ENCODE measurements at regions not wholly inside any gene's neighbourhood (a gene's known extent, or its start where the extent isn't known, plus 50 kb on each side); places are given as distances from the start of the nearest gene placed in this dataset.
"Not testable (repeated sequence)": the region's sequence is repeated elsewhere in the genome, so short reads cannot be mapped to it uniquely, and the experiment has no call there.

- Histone ChIP-seq H3K79me1 (ENCODE audit: low read length) (no peaks in the 10 kb centered on the region), H2BK5ac (ENCODE audit: low read length) (no peak overlapping the region), H3K9ac (ENCODE audit: low read length) (no peak overlapping the region), H3K4me1 (ENCODE audit: control insufficient read depth, low read depth, low read length) (no peaks in the 10 kb centered on the region), H3K56ac (ENCODE audit: low read length) (no peak overlapping the region), H4K8ac (ENCODE audit: low read depth, low read length) (no peak overlapping the region), H3K27me3 (ENCODE audit: insufficient read depth, low read length, poor library complexity) (no peaks in the 10 kb centered on the region), H2BK120ac (ENCODE audit: low read depth, low read length) (no peak overlapping the region), H3K4me3 (ENCODE audit: low read length) (no peak overlapping the region), H2BK15ac (replicated peaks; ENCODE audit: low read depth) (no peak overlapping the region), H4K5ac (ENCODE audit: low read length) (no peak overlapping the region), H3K36me3 (ENCODE audit: control insufficient read depth, insufficient read depth, low read length) (no peaks in the 10 kb centered on the region), H3K79me2 (ENCODE audit: control insufficient read depth, insufficient read depth, low read length) (no peaks in the 10 kb centered on the region), H3K4me2 (ENCODE audit: low read length) (no peak overlapping the region), H2AK5ac (ENCODE audit: low read length) (no peak overlapping the region), H3K4ac (ENCODE audit: low read depth, low read length) (no peak overlapping the region), H3K18ac (ENCODE audit: low read length) (no peak overlapping the region), H3K23ac (ENCODE audit: low read length) (no peak overlapping the region), H3K27ac (ENCODE audit: low read depth, low read length) (no peak overlapping the region)
- DNase-seq: peak; percentile 33
- WGBS (ENCODE audit: extremely low coverage, insufficient coverage, low lambda C conversion rate): no CpG with 5 or more reads among the region's 2 CpGs
Measured at GRCh38 chr3:101117980-101118379, 124.8 kb upstream of the ABI3BP start.

GRCh38 chr3:101117465-101117864 lies 124.2 kb upstream of the ABI3BP start:
- Histone ChIP-seq H3K4me3 (ENCODE audit: low read length) (no peak overlapping the region), H2BK120ac (ENCODE audit: low read depth, low read length) (no peak overlapping the region), H3K79me2 (ENCODE audit: control insufficient read depth, insufficient read depth, low read length) (no peaks in the 10 kb centered on the region), H4K8ac (ENCODE audit: low read depth, low read length) (no peak overlapping the region), H2BK15ac (replicated peaks; ENCODE audit: low read depth) (no peak overlapping the region), H3K4ac (ENCODE audit: low read depth, low read length) (no peak overlapping the region), H3K18ac (ENCODE audit: low read length) (no peak overlapping the region), H2BK5ac (ENCODE audit: low read length) (no peak overlapping the region), H3K4me2 (ENCODE audit: low read length) (no peak overlapping the region), H3K27ac (ENCODE audit: low read depth, low read length) (no peak overlapping the region), H3K56ac (ENCODE audit: low read length) (no peak overlapping the region), H3K9ac (ENCODE audit: low read length) (no peak overlapping the region), H3K36me3 (ENCODE audit: control insufficient read depth, insufficient read depth, low read length) (no peaks in the 10 kb centered on the region), H3K27me3 (ENCODE audit: insufficient read depth, low read length, poor library complexity) (no peaks in the 10 kb centered on the region), H3K79me1 (ENCODE audit: low read length) (no peaks in the 10 kb centered on the region), H2AK5ac (ENCODE audit: low read length) (no peak overlapping the region), H3K23ac (ENCODE audit: low read length) (no peak overlapping the region), H4K5ac (ENCODE audit: low read length) (no peak overlapping the region), H3K4me1 (ENCODE audit: control insufficient read depth, low read depth, low read length) (no peaks in the 10 kb centered on the region)
- no CpG with 5 or more reads among the region's 3 CpGs for WGBS (ENCODE audit: extremely low coverage, insufficient coverage, low lambda C conversion rate)
- no peak for DNase-seq

GRCh38 chr3:101110295-101110694 lies 117.1 kb upstream of the ABI3BP start:
- H2AK5ac ChIP-seq (ENCODE audit: low read length); DNase-seq; H4K8ac ChIP-seq (ENCODE audit: low read depth, low read length); H3K4ac ChIP-seq (ENCODE audit: low read depth, low read length); H2BK5ac ChIP-seq (ENCODE audit: low read length); H2BK15ac ChIP-seq (replicated peaks; ENCODE audit: low read depth); H3K4me3 ChIP-seq (ENCODE audit: low read length); H3K79me1 ChIP-seq (ENCODE audit: low read length); H3K23ac ChIP-seq (ENCODE audit: low read length); H3K27me3 ChIP-seq (ENCODE audit: insufficient read depth, low read length, poor library complexity); H3K56ac ChIP-seq (ENCODE audit: low read length); H3K27ac ChIP-seq (ENCODE audit: low read depth, low read length); H3K4me2 ChIP-seq (ENCODE audit: low read length); H3K36me3 ChIP-seq (ENCODE audit: control insufficient read depth, insufficient read depth, low read length); H3K18ac ChIP-seq (ENCODE audit: low read length); H3K4me1 ChIP-seq (ENCODE audit: control insufficient read depth, low read depth, low read length); H3K79me2 ChIP-seq (ENCODE audit: control insufficient read depth, insufficient read depth, low read length); H3K9ac ChIP-seq (ENCODE audit: low read length); H4K5ac ChIP-seq (ENCODE audit: low read length); H2BK120ac ChIP-seq (ENCODE audit: low read depth, low read length): not testable (repeated sequence)
- WGBS (ENCODE audit: extremely low coverage, insufficient coverage, low lambda C conversion rate): no CpG with 5 or more reads among the region's 3 CpGs

GRCh38 chr3:101104321-101104720 lies 111.1 kb upstream of the ABI3BP start:
- Histone ChIP-seq H2BK120ac (ENCODE audit: low read depth, low read length) (no peak overlapping the region), H3K36me3 (ENCODE audit: control insufficient read depth, insufficient read depth, low read length) (no peaks in the 10 kb centered on the region), H3K4me3 (ENCODE audit: low read length) (no peak overlapping the region), H3K79me1 (ENCODE audit: low read length) (no peaks in the 10 kb centered on the region), H3K4me2 (ENCODE audit: low read length) (no peak overlapping the region), H3K27me3 (ENCODE audit: insufficient read depth, low read length, poor library complexity) (no peaks in the 10 kb centered on the region), H3K79me2 (ENCODE audit: control insufficient read depth, insufficient read depth, low read length) (no peaks in the 10 kb centered on the region), H3K9ac (ENCODE audit: low read length) (no peak overlapping the region), H3K56ac (ENCODE audit: low read length) (no peak overlapping the region), H2BK5ac (ENCODE audit: low read length) (no peak overlapping the region), H3K4ac (ENCODE audit: low read depth, low read length) (no peak overlapping the region), H3K18ac (ENCODE audit: low read length) (no peak overlapping the region), H3K23ac (ENCODE audit: low read length) (no peak overlapping the region), H3K27ac (ENCODE audit: low read depth, low read length) (no peak overlapping the region), H4K8ac (ENCODE audit: low read depth, low read length) (no peak overlapping the region), H4K5ac (ENCODE audit: low read length) (no peak overlapping the region), H2BK15ac (replicated peaks; ENCODE audit: low read depth) (no peak overlapping the region), H2AK5ac (ENCODE audit: low read length) (no peak overlapping the region), H3K4me1 (ENCODE audit: control insufficient read depth, low read depth, low read length) (no peaks in the 10 kb centered on the region)
- WGBS (ENCODE audit: extremely low coverage, insufficient coverage, low lambda C conversion rate): no CpG with 5 or more reads among the region's 1 CpG
- no peak for DNase-seq

- Histone ChIP-seq H3K4ac (ENCODE audit: low read depth, low read length) (no peak overlapping the region), H3K27ac (ENCODE audit: low read depth, low read length) (no peak overlapping the region), H3K18ac (ENCODE audit: low read length) (no peak overlapping the region), H3K79me1 (ENCODE audit: low read length) (no peaks in the 10 kb centered on the region), H2BK5ac (ENCODE audit: low read length) (no peak overlapping the region), H3K27me3 (ENCODE audit: insufficient read depth, low read length, poor library complexity) (no peaks in the 10 kb centered on the region), H4K8ac (ENCODE audit: low read depth, low read length) (no peak overlapping the region), H3K56ac (ENCODE audit: low read length) (no peak overlapping the region), H3K23ac (ENCODE audit: low read length) (no peak overlapping the region), H2AK5ac (ENCODE audit: low read length) (no peak overlapping the region), H2BK120ac (ENCODE audit: low read depth, low read length) (no peak overlapping the region), H4K5ac (ENCODE audit: low read length) (no peak overlapping the region), H3K79me2 (ENCODE audit: control insufficient read depth, insufficient read depth, low read length) (no peaks in the 10 kb centered on the region), H3K4me1 (ENCODE audit: control insufficient read depth, low read depth, low read length) (no peaks in the 10 kb centered on the region), H3K9ac (ENCODE audit: low read length) (no peak overlapping the region), H3K36me3 (ENCODE audit: control insufficient read depth, insufficient read depth, low read length) (no peaks in the 10 kb centered on the region), H3K4me3 (ENCODE audit: low read length) (no peak overlapping the region), H2BK15ac (replicated peaks; ENCODE audit: low read depth) (no peak overlapping the region), H3K4me2 (ENCODE audit: low read length) (no peak overlapping the region)
- WGBS (ENCODE audit: extremely low coverage, insufficient coverage, low lambda C conversion rate): no CpG with 5 or more reads among the region's 4 CpGs
- DNase-seq: no peak
Measured at GRCh38 chr3:101102678-101103296, 109.6 kb upstream of the ABI3BP start.

GRCh38 chr3:101100361-101101009 lies 107.3 kb upstream of the ABI3BP start:
- H2BK5ac ChIP-seq (ENCODE audit: low read length): no peak overlapping the region
- no peak overlapping the region for H3K56ac ChIP-seq (ENCODE audit: low read length)
- no peak overlapping the region for H3K23ac ChIP-seq (ENCODE audit: low read length)
- no peak overlapping the region for H3K4ac ChIP-seq (ENCODE audit: low read depth, low read length)
- H3K27me3 ChIP-seq (ENCODE audit: insufficient read depth, low read length, poor library complexity): no peaks in the 10 kb centered on the region
- H3K27ac ChIP-seq (ENCODE audit: low read depth, low read length): no peak overlapping the region
- H3K36me3 ChIP-seq (ENCODE audit: control insufficient read depth, insufficient read depth, low read length): no peaks in the 10 kb centered on the region
- no peak overlapping the region for H4K8ac ChIP-seq (ENCODE audit: low read depth, low read length)
- no peak overlapping the region for H2BK120ac ChIP-seq (ENCODE audit: low read depth, low read length)
- no peak overlapping the region for H3K4me3 ChIP-seq (ENCODE audit: low read length)
- H3K18ac ChIP-seq (ENCODE audit: low read length): no peak overlapping the region
- H3K9ac ChIP-seq (ENCODE audit: low read length): no peak overlapping the region
- no peak overlapping the region for H3K4me2 ChIP-seq (ENCODE audit: low read length)
- no peaks in the 10 kb centered on the region for H3K79me2 ChIP-seq (ENCODE audit: control insufficient read depth, insufficient read depth, low read length)
- H3K4me1 ChIP-seq (ENCODE audit: control insufficient read depth, low read depth, low read length): no peaks in the 10 kb centered on the region
- no peak overlapping the region for H4K5ac ChIP-seq (ENCODE audit: low read length)
- no CpG with 5 or more reads among the region's 2 CpGs for WGBS (ENCODE audit: extremely low coverage, insufficient coverage, low lambda C conversion rate)
- H2AK5ac ChIP-seq (ENCODE audit: low read length): no peak overlapping the region
- DNase-seq: no peak
- H2BK15ac ChIP-seq (replicated peaks; ENCODE audit: low read depth): no peak overlapping the region
- H3K79me1 ChIP-seq (ENCODE audit: low read length): no peaks in the 10 kb centered on the region
